HepG2 (cell line): ENCODE measurements at regions not wholly inside any gene's neighbourhood (a gene's known extent, or its start where the extent isn't known, plus 50 kb on each side); places are given as distances from the start of the nearest gene placed in this dataset.
A peak's percentile ranks its signal among the peaks of the same experiment; 100 is the strongest.

ENCODE experiments used
- ATAC-seq: fragments of 200-7000 bp; cut with Tn5 transposase; 3 replicates; pipeline ENCODE4 v1.9.1; 2020; ENCODE audit warnings: mild to moderate bottlenecking, moderate library complexity
- BruUV-seq: library from RNA; stranded (reverse); fragments of 400-500 nt; replicated peaks from 2 replicates; lab custom pipeline; 2021; lab: Mats Ljungman, UMichigan
- CTCF ChIA-PET: fragments of 300-600 bp; formaldehyde crosslinking; extraction: SDS; loops from one replicate; lab custom pipeline; 2021; ENCODE audit warnings: low total read pairs, inconsistent platforms, low intra/inter-chr PET ratio; lab: Yijun Ruan, JAX
- POLR2A ChIA-PET: fragments of 350-600 bp; sonication (Branson Sonifier 250); formaldehyde crosslinking; loops from one replicate; lab custom pipeline; 2020; ENCODE audit warnings: antibody characterized with exemption, inconsistent platforms; lab: Yijun Ruan, JAX
- DNase-seq: peaks from one replicate; pipeline ENCODE4 v3.0.0-alpha.2; 2015; ENCODE audit warnings: low spot score
- FAIRE-seq: peaks from 3 replicates; lab custom pipeline; 2011; peaks lifted over from hg19 to GRCh38; lab: Jason Lieb, UNC
- H2AFZ ChIP-seq: one replicate; pipeline ENCODE4 v1.6.1; 2011; ENCODE audit warnings: low read length, inconsistent platforms
- H3K27ac ChIP-seq: fragments of 300-600 bp; 3 replicates; pipeline ENCODE4 v1.8.0; 2011; ENCODE audit warnings: mixed run types, mild to moderate bottlenecking, mixed read lengths, low read length, inconsistent platforms; ENCODE audit not compliant: insufficient read depth; ENCODE audit errors: extremely low read length
- H3K27me3 ChIP-seq, 2 experiments: fragments of 200-600 bp in 1 of 2; 2 replicates in 1 of 2; 3 replicates in 1 of 2; pipeline versions ENCODE4 v1.6.0 to v1.8.0; 2011; ENCODE audit warnings: low read length in 2 of 2, mild to moderate bottlenecking in 2 of 2, moderate library complexity in 2 of 2, inconsistent platforms in 1 of 2; ENCODE audit not compliant: insufficient read depth in 2 of 2, control insufficient read depth in 1 of 2
- H3K36me3 ChIP-seq, 2 experiments: fragments of 200-600 bp in 1 of 2; replicated peaks in 1 of 2; 2 replicates in 1 of 2; 3 replicates in 1 of 2; pipeline versions ENCODE4 v1.5.1 to v1.8.0; 2011; ENCODE audit warnings: low read length in 2 of 2, inconsistent platforms in 1 of 2; ENCODE audit not compliant: insufficient read depth in 2 of 2, control insufficient read depth in 1 of 2
- H3K4me1 ChIP-seq: 2 replicates; pipeline ENCODE4 v1.5.1; 2012; ENCODE audit warnings: low read length, inconsistent platforms; ENCODE audit not compliant: insufficient read depth
- H3K4me2 ChIP-seq: 2 replicates; pipeline ENCODE4 v1.6.0; 2011; ENCODE audit warnings: low read depth, low read length, inconsistent platforms
- H3K4me3 ChIP-seq, 3 experiments: fragments of 200-600 bp in 1 of 3; sonication (generic), shearing (Covaris generic) in 1 of 3; replicated peaks in 1 of 3; 2 replicates each; pipeline ENCODE4 v1.5.1; 2011 to 2016; ENCODE audit warnings: low read length in 3 of 3, inconsistent platforms in 2 of 3, low read depth in 2 of 3, mild to moderate bottlenecking in 2 of 3, control low read depth in 1 of 3, mixed read lengths in 1 of 3; ENCODE audit not compliant: insufficient read depth in 1 of 3
- H3K79me2 ChIP-seq: one replicate; pipeline ENCODE4 v1.6.1; 2011; ENCODE audit warnings: low read length, inconsistent platforms; ENCODE audit not compliant: insufficient read depth
- H3K9ac ChIP-seq: 2 replicates; pipeline ENCODE4 v1.6.0; 2011; ENCODE audit warnings: mild to moderate bottlenecking, low read depth, low read length, inconsistent platforms; ENCODE audit not compliant: insufficient read depth
- H3K9me3 ChIP-seq: 2 replicates; pipeline ENCODE4 v1.5.1; 2012; ENCODE audit warnings: mild to moderate bottlenecking, low read length
- H4K20me1 ChIP-seq: 2 replicates; pipeline ENCODE4 v1.6.0; 2011; ENCODE audit warnings: inconsistent platforms, mild to moderate bottlenecking, low read length, moderate library complexity; ENCODE audit not compliant: insufficient read depth
- CCDC6 ChIP-seq: sonication (generic); formaldehyde crosslinking; IDR thresholded peaks from 2 replicates; pipeline ENCODE4 v1.8.1; 2022; ENCODE audit warnings: mild to moderate bottlenecking, missing genetic modification reagents, moderate library complexity
- CHCHD3 ChIP-seq: sonication (generic); formaldehyde crosslinking; IDR thresholded peaks from 2 replicates; pipeline ENCODE4 v1.8.0; 2022; ENCODE audit warnings: mild to moderate bottlenecking, missing genetic modification reagents, moderate library complexity
- CREB1 ChIP-seq, 2 experiments: fragments of 450-650 bp in 1 of 2; IDR thresholded peaks; 2 replicates each; pipeline ENCODE4 v1.6.1; 2016 to 2017; ENCODE audit warnings: control low read depth in 1 of 2, mild to moderate bottlenecking in 1 of 2, missing compliant biosample characterization in 1 of 2, missing genetic modification characterization in 1 of 2
- HIC2 ChIP-seq: sonication (generic); formaldehyde crosslinking; IDR thresholded peaks from 2 replicates; pipeline ENCODE4 v1.9.0; 2022; ENCODE audit warnings: low read depth, missing genetic modification reagents
- REL ChIP-seq: sonication (generic); formaldehyde crosslinking; conservative IDR thresholded peaks from 2 replicates; pipeline ENCODE4 v1.8.0; 2022; ENCODE audit warnings: mild to moderate bottlenecking, missing genetic modification reagents, moderate library complexity
- ZNF280D ChIP-seq: sonication (generic); formaldehyde crosslinking; IDR thresholded peaks from 2 replicates; pipeline ENCODE4 v1.5.1; 2020; ENCODE audit warnings: mild to moderate bottlenecking, missing genetic modification reagents
- WGBS: methylation state at CpG from one replicate; pipeline ENCODE4 v1.1.6; 2017; ENCODE audit warnings: low lambda C conversion rate; 5-methylcytosine and 5-hydroxymethylcytosine counted together
- in situ Hi-C: cut with HindIII; loops from 2 replicates; pipeline ENCODE4 v1.10.0; 2017; ENCODE audit warnings: low pct_unique_long_range_greater_than_20kb; ENCODE audit not compliant: extremely low pct_ligation_motif_present
- intact Hi-C: fragments of 100-400 bp; cut with micrococcal nuclease; formaldehyde crosslinking; loops from one replicate; pipeline ENCODE4 v1.10.0; 2022; ENCODE audit not compliant: unreplicated experiment

- ATAC-seq = no peak
- Histone ChIP-seq H3K9me3 (peaks cover 91% of the 10 kb centered on the region), H3K4me1 (no peaks in the 10 kb centered on the region), H3K27me3 (no peaks in the 10 kb centered on the region), H3K27ac (no peak overlapping the region), H3K4me2 (no peak overlapping the region), H3K36me3 (no peaks in the 10 kb centered on the region), H3K9ac (no peak overlapping the region)
- no peak for DNase-seq
- in situ Hi-C loops = no loop called here
- FAIRE-seq = no peak
- no TSS peak for BruUV-seq
- WGBS = 9% methylated on average over 7 of the region's 7 CpGs
- TF ChIP-seq CREB1 (IDR thresholded peaks at IDR 0.05) = peak; percentile 9; the same call in 1 of the 2 replicates
- no peak for TF ChIP-seq CREB1 (CRISPR knock-in tag; IDR thresholded peaks at IDR 0.05)
- no peak for TF ChIP-seq REL
- TF ChIP-seq, all 625 proteins: peak for 1
- no peak overlapping the region for H2AFZ ChIP-seq
- no peaks in the 10 kb centered on the region for H4K20me1 ChIP-seq
- H3K79me2 ChIP-seq = no peaks in the 10 kb centered on the region
- intact Hi-C loops = no loop called here
- ChIA-PET POLR2A (no interaction called here), CTCF (no interaction called here)
- no peak overlapping the region for H3K4me3 ChIP-seq
Measured at GRCh38 chr10:83607959-83608745, 531.2 kb upstream of the GHITM start.

- no peaks in the 10 kb centered on the region for H3K79me2 ChIP-seq
- CTCF ChIA-PET = no interaction called here
- no TSS peak for BruUV-seq
- no peaks in the 10 kb centered on the region for H3K36me3 ChIP-seq
- H3K4me2 ChIP-seq = no peak overlapping the region
- H3K27me3 ChIP-seq = no peaks in the 10 kb centered on the region
- H3K9me3 ChIP-seq = peaks cover 84% of the 10 kb centered on the region
- intact Hi-C loops = no loop called here
- ATAC-seq (no peak), FAIRE-seq (no peak), DNase-seq (no peak)
- H3K27ac ChIP-seq = no peak overlapping the region
- H2AFZ ChIP-seq = no peak overlapping the region
- no peaks in the 10 kb centered on the region for H3K4me1 ChIP-seq
- H4K20me1 ChIP-seq = no peaks in the 10 kb centered on the region
- POLR2A ChIA-PET = no interaction called here
- TF ChIP-seq HIC2 = no peak
- no peak for TF ChIP-seq CHCHD3
- no peak for TF ChIP-seq ZNF280D (CRISPR knock-in tag)
- no peak for TF ChIP-seq CCDC6 (CRISPR knock-in tag)
- WGBS = 2% methylated on average over 4 of the region's 4 CpGs
- in situ Hi-C loops = no loop called here
- H3K4me3 ChIP-seq = no peak overlapping the region
- no peak overlapping the region for H3K9ac ChIP-seq
Measured at GRCh38 chr10:83612050-83612449, 527.3 kb upstream of the GHITM start.
